K562 (cell line): ENCODE measurements at regions not wholly inside any gene's neighbourhood (a gene's known extent, or its start where the extent isn't known, plus 50 kb on each side); places are given as distances from the start of the nearest gene placed in this dataset.

ENCODE experiments used
- ATAC-seq: fragments of 200-7000 bp; cut with Tn5 transposase; 3 replicates; pipeline ENCODE4 v1.9.1; 2020; ENCODE audit warnings: moderate library complexity
- BruUV-seq: library from RNA; stranded (reverse); fragments of 400-500 nt; replicated peaks from 2 replicates; lab custom pipeline; 2021; lab: Mats Ljungman, UMichigan
- CTCF ChIA-PET: fragments of 300-600 bp; formaldehyde crosslinking; extraction: SDS; loops from one replicate; lab custom pipeline; 2021; ENCODE audit warnings: low intra/inter-chr PET ratio; lab: Yijun Ruan, JAX
- POLR2A ChIA-PET: fragments of 300-600, 350-650 bp; sonication (Branson Sonifier 250); formaldehyde crosslinking; extraction: SDS; loops from one replicate; lab custom pipeline; 2021; ENCODE audit warnings: antibody characterized with exemption, inconsistent platforms; lab: Yijun Ruan, JAX
- DNase-seq, 4 experiments: peaks; one replicate each; pipeline versions ENCODE4 v3.0.0 to v3.0.0-alpha.2; 2011 to 2018; ENCODE audit warnings: low spot score in 3 of 4, mixed read lengths in 3 of 4; ENCODE audit errors: extremely low read depth in 1 of 4
- FAIRE-seq: peaks from 2 replicates; lab custom pipeline; 2011; peaks lifted over from hg19 to GRCh38; lab: Jason Lieb, UNC
- H2AFZ ChIP-seq: 2 replicates; pipeline ENCODE4 v1.6.0; 2011; ENCODE audit warnings: low read depth, low read length, control low read depth, inconsistent platforms
- H3K27ac ChIP-seq: fragments of 200-600 bp; 3 replicates; pipeline ENCODE4 v1.8.0; 2011; ENCODE audit warnings: low read depth, mild to moderate bottlenecking, control low read depth, inconsistent platforms, low read length, moderate library complexity, mixed read lengths; ENCODE audit errors: extremely low read depth
- H3K27me3 ChIP-seq, 2 experiments: fragments of 300-600 bp in 1 of 2; 2 replicates in 1 of 2; 3 replicates in 1 of 2; pipeline versions ENCODE4 v1.6.0 to v1.8.0; 2011; ENCODE audit warnings: inconsistent platforms in 2 of 2, low read length in 2 of 2, mild to moderate bottlenecking in 1 of 2, mixed read lengths in 1 of 2, moderate library complexity in 1 of 2; ENCODE audit not compliant: control insufficient read depth in 2 of 2, insufficient read depth in 2 of 2
- H3K36me3 ChIP-seq: fragments of 300-600 bp; 3 replicates; pipeline ENCODE4 v1.8.0; 2011; ENCODE audit warnings: mild to moderate bottlenecking, low read length, inconsistent platforms; ENCODE audit not compliant: control insufficient read depth, insufficient read depth
- H3K4me1 ChIP-seq, 2 experiments: fragments of 200-600 bp in 1 of 2; replicated peaks in 1 of 2; 2 replicates in 1 of 2; 3 replicates in 1 of 2; pipeline versions ENCODE4 v1.5.1 to v1.8.0; 2011; ENCODE audit warnings: inconsistent platforms in 2 of 2, low read length in 2 of 2, mild to moderate bottlenecking in 1 of 2, mixed read lengths in 1 of 2, moderate library complexity in 1 of 2; ENCODE audit not compliant: control insufficient read depth in 2 of 2, insufficient read depth in 2 of 2
- H3K4me2 ChIP-seq: 2 replicates; pipeline ENCODE4 v1.6.1; 2011; ENCODE audit warnings: low read length, control low read depth, inconsistent platforms, mixed read lengths; ENCODE audit not compliant: insufficient read depth
- H3K4me3 ChIP-seq: fragments of 200-600 bp; sonication (generic), shearing (Covaris generic); 2 replicates; pipeline ENCODE4 v1.5.1; 2016; ENCODE audit warnings: control low read depth, inconsistent platforms
- H3K79me2 ChIP-seq: fragments of 200-600 bp; 3 replicates; pipeline ENCODE4 v1.8.0; 2011; ENCODE audit warnings: low read length, inconsistent platforms; ENCODE audit not compliant: control insufficient read depth, insufficient read depth
- H3K9ac ChIP-seq, 2 experiments: 2 replicates each; pipeline versions ENCODE4 v1.6.0 to v1.6.1; 2011; ENCODE audit warnings: low read depth in 2 of 2, low read length in 2 of 2, control low read depth in 1 of 2, inconsistent platforms in 1 of 2, mild to moderate bottlenecking in 1 of 2, mixed read lengths in 1 of 2; ENCODE audit not compliant: insufficient read depth in 1 of 2
- H3K9me1 ChIP-seq: one replicate; pipeline ENCODE4 v1.6.0; 2011; ENCODE audit warnings: inconsistent platforms, mild to moderate bottlenecking, low read length, moderate library complexity; ENCODE audit not compliant: control insufficient read depth, insufficient read depth
- H3K9me3 ChIP-seq: replicated peaks from 2 replicates; pipeline ENCODE4 v1.5.1; 2011; ENCODE audit warnings: low read depth, low read length, inconsistent platforms; ENCODE audit not compliant: control insufficient read depth, insufficient read depth
- H4K20me1 ChIP-seq: replicated peaks from 2 replicates; pipeline ENCODE4 v1.6.1; 2011; ENCODE audit warnings: low read length, inconsistent platforms, mixed read lengths; ENCODE audit not compliant: control insufficient read depth, insufficient read depth
- C11orf30 ChIP-seq: fragments of 450-650 bp; IDR thresholded peaks from 2 replicates; pipeline ENCODE4 v1.6.1; 2016; ENCODE audit warnings: low read depth, mild to moderate bottlenecking
- FOXM1 ChIP-seq, 2 experiments: fragments of 450-650 bp in 1 of 2; sonication (generic) in 1 of 2; formaldehyde crosslinking in 1 of 2; IDR thresholded peaks; 2 replicates each; pipeline versions ENCODE4 v1.6.1 to v1.9.0; 2017 to 2022; ENCODE audit warnings: low read depth in 2 of 2, mild to moderate bottlenecking in 2 of 2, missing genetic modification reagents in 1 of 2, moderate library complexity in 1 of 2
- MEIS2 ChIP-seq: fragments of 450-650 bp; IDR thresholded peaks from 2 replicates; pipeline ENCODE4 v1.6.1; 2014; ENCODE audit warnings: mild to moderate bottlenecking; ENCODE audit not compliant: partially characterized antibody
- MLX ChIP-seq, 2 experiments: fragments of 450-650 bp in 1 of 2; sonication (generic) in 1 of 2; formaldehyde crosslinking; conservative IDR thresholded peaks; 2 replicates each; pipeline versions ENCODE4 v1.4.0 to v1.8.1; 2020 to 2022; ENCODE audit warnings: mild to moderate bottlenecking in 1 of 2, missing genetic modification reagents in 1 of 2
- NR1H2 ChIP-seq: sonication (generic); formaldehyde crosslinking; IDR thresholded peaks from 2 replicates; pipeline ENCODE4 v1.4.0; 2020; ENCODE audit warnings: mild to moderate bottlenecking, missing genetic modification reagents
- PHB2 ChIP-seq: fragments of 450-650 bp; IDR thresholded peaks from 2 replicates; pipeline ENCODE4 v1.6.1; 2017; ENCODE audit warnings: low read depth
- SIN3A ChIP-seq, 2 experiments: fragments of 150-350 bp in 1 of 2; IDR thresholded peaks; 2 replicates each; pipeline ENCODE4 v1.6.1; 2011 to 2016; ENCODE audit warnings: borderline replicate concordance in 2 of 2, low read depth in 2 of 2, low read length in 2 of 2, mild to moderate bottlenecking in 2 of 2, moderate library complexity in 2 of 2; ENCODE audit not compliant: control insufficient read depth in 1 of 2
- SMARCE1 ChIP-seq: fragments of 450-650 bp; IDR thresholded peaks from 2 replicates; pipeline ENCODE4 v1.7.1; 2016; ENCODE audit warnings: mild to moderate bottlenecking
- STAG1 ChIP-seq: sonication (generic); formaldehyde crosslinking; IDR thresholded peaks from 2 replicates; pipeline ENCODE4 v1.5.0; 2020; ENCODE audit warnings: missing genetic modification reagents, borderline replicate concordance
- ZBTB49 ChIP-seq: sonication (generic); formaldehyde crosslinking; IDR thresholded peaks from 2 replicates; pipeline ENCODE4 v1.8.0; 2022; ENCODE audit warnings: missing genetic modification reagents, mild to moderate bottlenecking, borderline replicate concordance
- ZNF121 ChIP-seq: sonication (generic); formaldehyde crosslinking; conservative IDR thresholded peaks from 2 replicates; pipeline ENCODE4 v1.8.0; 2022; ENCODE audit warnings: missing genetic modification reagents
- WGBS: fragments of 100-300 bp; shearing (Covaris generic); methylation state at CpG from one replicate; pipeline ENCODE4 v1.1.6; 2016; ENCODE audit warnings: low coverage, mixed read lengths; ENCODE audit not compliant: insufficient coverage; ENCODE audit errors: missing lambda C conversion rate; 5-methylcytosine and 5-hydroxymethylcytosine counted together
- in situ Hi-C: fragments of 300-500 bp; cut with MboI; formaldehyde crosslinking; loops from 4 replicates; pipeline ENCODE4 v1.15.0; 2018; ENCODE audit warnings: inconsistent platforms, mixed read lengths
- intact Hi-C: fragments of 100-400 bp; cut with micrococcal nuclease; formaldehyde crosslinking; loops from 2 replicates; pipeline ENCODE4 v1.14.2; 2022

DNA sequence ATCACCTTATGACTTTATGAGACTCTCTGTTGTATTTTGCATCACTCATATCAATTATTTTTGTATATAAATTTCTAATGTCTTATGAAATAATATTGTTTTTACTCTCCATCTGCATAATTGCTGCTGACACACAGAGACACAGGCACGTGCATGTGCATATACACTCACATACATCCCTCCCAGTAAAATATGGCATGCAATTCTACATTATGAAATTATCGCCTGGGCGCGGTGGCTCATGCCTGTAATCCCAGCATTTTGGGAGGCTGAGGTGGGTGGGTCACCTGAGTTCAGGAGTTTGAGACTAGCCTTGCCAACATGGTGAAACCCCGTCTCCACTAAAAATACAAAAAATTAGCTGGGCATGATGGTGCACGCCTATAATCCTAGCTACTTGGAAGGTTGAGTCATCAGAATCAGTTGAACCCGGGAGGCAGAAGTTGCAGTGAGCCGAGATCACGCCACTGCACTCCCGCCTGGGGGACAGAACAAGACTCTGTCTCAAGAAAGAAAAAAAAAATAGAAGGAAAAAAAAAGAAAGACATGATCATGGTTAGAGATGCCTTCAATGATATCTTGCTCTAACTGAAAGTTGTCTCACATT lies 96.7 kb upstream of the LUZP2 start:
- H3K4me3 ChIP-seq: no peak overlapping the region
- no peak overlapping the region for H3K4me2 ChIP-seq
- intact Hi-C loops (no loop called here), in situ Hi-C loops (no loop called here)
- no peak for FAIRE-seq
- H3K9me3 ChIP-seq: no peaks in the 10 kb centered on the region
- no peak for ATAC-seq
- H3K27me3 ChIP-seq: no peaks in the 10 kb centered on the region
- no peaks in the 10 kb centered on the region for H3K4me1 ChIP-seq
- no peaks in the 10 kb centered on the region for H4K20me1 ChIP-seq
- no peaks in the 10 kb centered on the region for H3K9me1 ChIP-seq
- TF ChIP-seq C11orf30 (no peak), NR1H2 (no peak), ZNF121 (CRISPR knock-in tag) (no peak), SIN3A (IDR thresholded peaks at IDR 0.05; ENCODE audit: borderline replicate concordance in 2 of 2, control insufficient read depth in 1 of 2, low read depth in 2 of 2, low read length in 2 of 2) (no peak), MLX (CRISPR knock-in tag; conservative IDR thresholded peaks at IDR 0.05) (no peak), ZBTB49 (CRISPR knock-in tag) (no peak), FOXM1 (IDR thresholded peaks at IDR 0.05; ENCODE audit: low read depth) (no peak), FOXM1 (CRISPR knock-in tag; IDR thresholded peaks at IDR 0.05; ENCODE audit: low read depth) (no peak), STAG1 (CRISPR knock-in tag) (no peak), MEIS2 (no peak), SMARCE1 (no peak), PHB2 (no peak)
- H3K9ac ChIP-seq: no peak overlapping the region
- H3K36me3 ChIP-seq: no peaks in the 10 kb centered on the region
- CTCF ChIA-PET: no interaction called here
- WGBS: 0% methylated on average over 10 of the region's 10 CpGs
- no peak overlapping the region for H3K27ac ChIP-seq
- POLR2A ChIA-PET: no interaction called here
- DNase-seq: no peak
- BruUV-seq: no TSS peak
- H3K79me2 ChIP-seq: no peaks in the 10 kb centered on the region
- H2AFZ ChIP-seq: no peak overlapping the region
